GM10248 (cell line): ENCODE measurements at regions not wholly inside any gene's neighbourhood (a gene's known extent, or its start where the extent isn't known, plus 50 kb on each side); places are given as distances from the start of the nearest gene placed in this dataset.

Experiments used
- CTCF ChIA-PET: fragments of 300-600 bp; sonication (Branson Sonifier 250); formaldehyde crosslinking; extraction: SDS; loops from one replicate; lab custom pipeline; 2021; ENCODE audit warnings: antibody characterized with exemption; lab: Yijun Ruan, JAX
- POLR2A ChIA-PET: fragments of 350-650 bp; sonication (Branson Sonifier 250); formaldehyde crosslinking; extraction: SDS; loops from one replicate; lab custom pipeline; 2020; ENCODE audit warnings: antibody characterized with exemption; lab: Yijun Ruan, JAX
- DNase-seq: peaks from one replicate; pipeline ENCODE4 v3.0.0; 2012; ENCODE audit errors: extremely low spot score
- TF ChIP-seq, protein P1 (sequence below): IDR thresholded peaks from 2 replicates; pipeline ENCODE4 v1.5.1; 2012; ENCODE audit warnings: mild to moderate bottlenecking, low read depth; ENCODE audit errors: extremely low read depth, missing control alignments, control extremely low read depth

DNA sequence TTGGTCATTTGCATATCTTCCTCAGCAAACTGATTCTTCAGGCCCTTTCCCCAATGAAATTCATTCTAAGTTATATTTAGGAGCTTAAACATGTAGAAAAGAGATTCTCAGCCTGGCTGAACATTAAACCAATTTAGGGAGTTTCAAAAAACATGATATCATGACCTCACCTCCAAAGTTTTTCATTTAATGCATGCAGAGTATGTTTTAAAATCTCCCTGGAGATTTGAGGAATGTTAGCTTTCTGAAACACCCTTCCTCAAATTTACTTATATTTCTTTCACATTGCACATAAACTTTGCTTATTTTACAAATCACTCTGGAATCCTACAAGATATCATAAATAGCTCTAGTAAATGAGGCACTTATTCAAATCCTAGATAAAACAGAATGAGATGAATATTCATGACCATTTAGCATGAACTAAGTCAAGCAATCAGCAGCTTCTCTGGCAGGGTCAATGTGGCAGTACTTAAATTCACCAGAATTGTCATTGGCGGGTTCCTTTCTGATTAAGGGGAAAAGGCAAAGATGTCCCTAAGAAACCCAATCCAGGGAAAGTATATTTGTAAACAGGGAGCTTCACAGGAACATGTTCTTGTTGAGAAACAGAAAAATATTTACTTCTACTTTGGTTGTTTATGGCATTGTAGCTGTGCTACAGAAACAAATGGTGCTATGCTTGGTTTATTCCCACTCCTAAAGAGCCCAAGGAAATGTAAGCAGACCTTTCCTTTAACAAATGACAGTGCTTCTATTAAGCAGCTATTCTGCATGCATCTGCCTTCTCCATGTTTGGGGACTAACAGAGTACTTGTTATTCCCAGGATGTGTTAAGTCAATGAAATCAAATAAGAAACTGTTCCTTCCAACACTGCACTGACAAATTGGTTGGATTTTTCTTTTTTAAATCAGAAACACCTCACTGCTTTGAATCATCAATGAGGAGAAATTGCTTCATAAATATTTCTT is 162.3 kb downstream of the C11orf87 start:
- CTCF ChIA-PET, result interaction anchor here (1.3 to 1.5 kb wide), 2 partner anchors 8 to 64 kb away, joined by 3 to 4 read pairs; no protein-coding TSS in a partner anchor
- POLR2A ChIA-PET, result no interaction called here
- DNase-seq, result no peak
- TF ChIP-seq, protein P1, sequence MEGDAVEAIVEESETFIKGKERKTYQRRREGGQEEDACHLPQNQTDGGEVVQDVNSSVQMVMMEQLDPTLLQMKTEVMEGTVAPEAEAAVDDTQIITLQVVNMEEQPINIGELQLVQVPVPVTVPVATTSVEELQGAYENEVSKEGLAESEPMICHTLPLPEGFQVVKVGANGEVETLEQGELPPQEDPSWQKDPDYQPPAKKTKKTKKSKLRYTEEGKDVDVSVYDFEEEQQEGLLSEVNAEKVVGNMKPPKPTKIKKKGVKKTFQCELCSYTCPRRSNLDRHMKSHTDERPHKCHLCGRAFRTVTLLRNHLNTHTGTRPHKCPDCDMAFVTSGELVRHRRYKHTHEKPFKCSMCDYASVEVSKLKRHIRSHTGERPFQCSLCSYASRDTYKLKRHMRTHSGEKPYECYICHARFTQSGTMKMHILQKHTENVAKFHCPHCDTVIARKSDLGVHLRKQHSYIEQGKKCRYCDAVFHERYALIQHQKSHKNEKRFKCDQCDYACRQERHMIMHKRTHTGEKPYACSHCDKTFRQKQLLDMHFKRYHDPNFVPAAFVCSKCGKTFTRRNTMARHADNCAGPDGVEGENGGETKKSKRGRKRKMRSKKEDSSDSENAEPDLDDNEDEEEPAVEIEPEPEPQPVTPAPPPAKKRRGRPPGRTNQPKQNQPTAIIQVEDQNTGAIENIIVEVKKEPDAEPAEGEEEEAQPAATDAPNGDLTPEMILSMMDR, result no peak

DNA sequence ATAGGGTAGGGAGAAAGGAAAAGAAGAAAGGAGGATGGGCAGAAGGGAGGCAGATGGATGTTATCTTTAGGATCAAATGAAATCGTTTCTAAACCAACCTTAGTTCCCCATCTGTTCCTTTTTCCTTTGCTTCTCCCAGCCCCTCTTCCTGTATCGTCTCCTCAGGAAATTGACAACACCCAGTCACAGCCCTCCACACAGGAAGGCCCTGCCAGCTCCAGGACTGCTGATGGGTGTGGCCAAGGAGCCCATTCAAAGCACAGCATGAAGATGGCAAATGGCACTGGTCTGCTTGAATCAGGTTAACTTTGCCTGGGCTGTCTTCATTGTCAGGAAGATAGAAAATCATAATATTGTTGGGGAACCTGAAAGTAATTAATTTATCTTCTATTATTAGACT is 164.8 kb downstream of the C11orf87 start:
- TF ChIP-seq, protein P1, result no peak
- no peak for DNase-seq
- ChIA-PET CTCF (no interaction called here), POLR2A (no interaction called here)

DNA sequence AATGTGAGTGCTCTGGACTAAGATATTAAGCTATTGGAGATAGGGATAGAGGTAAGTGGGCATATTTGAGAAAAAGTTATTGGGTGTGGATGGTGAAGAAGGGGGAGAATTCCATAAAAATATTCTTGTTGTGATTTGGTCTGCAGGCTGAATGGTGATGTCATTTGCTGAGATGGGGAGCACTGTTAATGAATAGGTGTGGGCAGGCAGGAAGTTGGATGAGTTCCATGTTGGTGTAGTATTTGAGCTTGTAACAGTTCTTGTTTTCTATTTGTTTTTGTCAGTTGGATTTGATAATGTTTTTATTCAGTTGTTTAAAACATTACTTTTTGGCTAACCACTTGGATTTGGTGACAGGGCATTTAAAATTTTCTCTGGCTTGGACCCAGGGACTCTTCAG is 168.8 kb downstream of the C11orf87 start:
- no peak for DNase-seq
- TF ChIP-seq, protein P1, result no peak
- CTCF ChIA-PET, result no interaction called here
- POLR2A ChIA-PET, result no interaction called here

DNA sequence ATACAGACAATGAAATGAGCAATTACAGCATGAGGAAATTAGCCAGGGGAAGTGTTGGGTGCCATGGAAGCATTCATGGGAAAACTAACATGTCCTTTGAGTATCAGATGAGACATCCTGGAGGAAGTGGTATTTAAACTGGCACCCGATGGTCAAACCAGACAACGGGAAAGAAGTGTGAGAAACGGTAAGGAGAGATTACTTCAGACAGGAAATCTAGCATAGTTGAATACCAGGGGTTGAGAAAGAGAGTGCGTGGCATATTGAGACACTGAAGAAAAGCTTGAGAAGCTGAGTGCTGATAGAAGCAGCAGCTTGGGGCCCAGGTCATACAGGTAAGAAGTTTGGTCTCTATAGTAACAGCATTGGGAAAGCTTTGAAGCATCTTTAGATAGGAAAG is 175.3 kb downstream of the C11orf87 start:
- POLR2A ChIA-PET, result no interaction called here
- DNase-seq, result no peak
- TF ChIP-seq, protein P1, result no peak
- CTCF ChIA-PET, result interaction anchor here (0.9 to 1.0 kb wide), 2 partner anchors 12 to 92 kb away, joined by 3 to 4 read pairs; no protein-coding TSS in a partner anchor

DNA sequence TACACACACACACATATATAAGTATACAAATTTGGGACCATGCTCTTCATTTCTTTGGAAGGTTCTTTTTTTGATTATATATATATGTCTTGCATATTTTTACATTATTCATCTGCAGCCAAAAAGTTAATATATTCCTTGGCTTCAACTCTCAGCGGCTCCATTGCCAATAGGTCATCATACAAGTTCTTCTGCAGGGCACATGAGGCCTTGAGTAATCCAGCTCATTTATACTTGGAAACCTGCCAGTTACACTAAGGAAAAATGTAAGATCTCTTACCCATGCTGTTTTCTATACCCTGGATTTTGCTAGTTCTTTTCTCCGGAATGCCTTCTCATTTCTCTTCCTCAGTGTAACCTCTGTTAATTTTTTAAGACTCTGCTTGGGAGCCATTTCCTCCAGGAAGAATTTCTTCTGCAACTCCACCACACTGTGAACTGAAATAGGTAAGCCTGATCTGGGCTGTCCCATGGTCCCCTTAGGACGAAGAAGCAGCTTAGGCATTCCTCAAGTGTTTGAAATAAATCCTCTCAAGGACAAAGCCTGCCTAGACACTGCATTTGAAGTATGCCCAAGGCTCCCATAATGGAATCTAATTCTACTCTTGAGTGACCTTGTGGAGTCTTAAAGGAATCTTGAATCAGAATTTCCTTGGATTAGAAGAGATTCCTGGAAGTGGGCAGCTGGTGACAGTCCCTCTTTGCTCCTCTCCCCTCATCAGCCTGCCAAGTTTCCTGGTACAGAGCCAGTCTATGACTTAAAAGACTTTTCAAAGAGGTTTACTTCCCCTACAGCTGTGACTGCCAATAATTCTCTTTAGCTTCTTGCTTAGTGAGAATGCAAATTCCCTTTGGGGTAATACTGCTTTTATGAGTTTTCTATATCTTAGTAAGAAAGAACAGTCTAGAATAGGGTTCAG is 182.8 kb downstream of the C11orf87 start:
- DNase-seq, result no peak
- TF ChIP-seq, protein P1, result no peak
- ChIA-PET POLR2A (no interaction called here), CTCF (interaction anchor here (1.4 kb wide), 1 partner anchor 11 kb away, joined by 4 read pairs; no protein-coding TSS in a partner anchor)

DNA sequence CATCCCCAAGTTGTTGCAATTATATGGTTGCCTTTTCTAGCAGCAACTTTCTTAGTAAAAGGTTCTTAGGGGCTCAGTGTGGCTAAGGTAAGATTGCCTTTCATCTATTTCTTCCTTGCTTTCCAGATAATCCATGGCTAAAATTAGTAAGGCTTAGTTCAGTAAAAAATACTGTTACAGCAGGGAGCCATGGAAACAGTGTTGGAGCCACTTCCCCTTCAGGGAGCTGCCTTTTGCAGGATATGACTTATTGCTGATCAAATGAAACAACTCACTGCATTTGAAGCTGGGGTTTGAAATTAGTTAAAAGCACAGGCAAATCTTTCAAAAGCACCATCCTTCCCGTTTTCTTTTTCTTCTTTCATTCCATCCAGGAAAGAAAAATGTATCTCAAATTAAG is 184.3 kb downstream of the C11orf87 start:
- ChIA-PET CTCF (no interaction called here), POLR2A (no interaction called here)
- no peak for DNase-seq
- TF ChIP-seq, protein P1, result no peak
